Tongue (tissue), 1 donor: ENCODE measurements at regions not wholly inside any gene's neighbourhood (a gene's known extent, or its start where the extent isn't known, plus 50 kb on each side); places are given as distances from the start of the nearest gene placed in this dataset.

Source experiments
- DNase-seq: peaks from one replicate; pipeline ENCODE4 v3.0.0-alpha.2; 2015

- no peak for DNase-seq
Observed at GRCh38 chr3:168888781-168889180, 774.7 kb downstream of the MECOM start.

- DNase-seq: no peak
Observed at GRCh38 chr3:168885028-168885427, 778.5 kb downstream of the MECOM start.

DNA sequence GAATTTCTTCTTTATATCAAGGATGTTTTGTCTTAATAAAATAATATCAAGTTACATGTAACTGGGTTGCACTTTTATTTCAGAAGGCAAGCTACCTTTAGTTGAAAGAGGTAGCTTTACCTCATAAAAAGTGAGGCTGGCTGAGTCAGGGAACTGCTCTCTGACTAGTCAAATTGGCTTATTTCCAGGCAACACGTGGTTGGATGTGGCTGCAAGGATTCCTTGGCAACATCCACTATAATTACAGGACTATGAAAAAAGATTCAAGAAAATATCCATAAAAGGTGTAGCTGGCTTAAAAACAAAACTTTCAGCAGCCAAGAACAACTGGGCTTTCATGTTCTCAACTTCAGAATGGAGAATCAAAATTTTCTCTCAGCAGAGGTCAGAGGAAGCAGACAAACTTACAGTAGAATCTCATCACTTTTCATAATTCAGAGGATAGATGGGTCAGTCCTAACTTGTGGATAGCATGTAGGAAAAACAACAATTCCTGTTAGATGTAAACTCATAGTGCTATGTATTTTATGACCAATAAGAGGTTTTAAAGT, 779.1 kb downstream of the MECOM start:
- peak; percentile 74 for DNase-seq

- no peak for DNase-seq
Observed at GRCh38 chr3:168883145-168883544, 780.4 kb downstream of the MECOM start.

DNA sequence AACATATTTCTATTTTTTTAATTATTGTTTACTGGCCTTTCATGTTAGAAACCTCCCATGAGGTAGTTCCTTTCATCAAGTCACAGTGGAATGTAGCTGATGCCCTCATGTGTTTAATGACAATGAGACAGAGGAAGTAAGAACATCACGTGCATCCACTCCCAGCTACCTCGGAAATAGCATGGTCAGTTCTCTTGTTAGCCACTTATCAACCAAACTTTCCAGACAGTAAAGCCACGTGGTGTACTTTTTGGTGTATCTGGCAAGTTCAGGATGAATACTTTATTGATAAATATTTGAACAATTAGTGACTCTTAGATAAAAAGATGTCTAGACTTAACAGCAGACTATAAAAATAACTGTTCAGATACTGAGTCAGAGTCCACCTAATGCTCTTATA, 781.7 kb downstream of the MECOM start:
- DNase-seq: no peak

GRCh38 chr3:168878655-168879054, 782.9 kb upstream of the GOLIM4 start:
- no peak for DNase-seq

DNA sequence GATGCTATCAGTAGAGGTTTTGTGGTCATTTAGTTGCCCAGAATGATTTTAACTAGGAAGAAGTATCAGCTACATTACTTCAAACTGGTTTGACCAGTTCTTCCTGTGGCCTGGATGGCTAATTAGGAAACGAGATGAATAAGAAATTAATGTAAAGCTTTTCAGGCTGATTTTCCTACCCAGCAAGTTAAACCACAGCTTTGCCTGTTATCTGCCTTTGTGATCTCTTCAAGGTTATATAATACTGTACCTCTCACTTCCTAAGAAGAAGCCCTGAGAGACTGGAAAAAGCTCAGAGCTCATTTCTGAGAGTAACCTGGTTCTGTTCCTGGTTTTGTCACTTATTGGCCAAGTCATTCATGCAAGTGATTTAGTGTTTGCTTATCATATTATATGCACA, 782.2 kb upstream of the GOLIM4 start:
- no peak for DNase-seq

GRCh38 chr3:168876346-168877035, 780.8 kb upstream of the GOLIM4 start:
- no peak for DNase-seq

DNA sequence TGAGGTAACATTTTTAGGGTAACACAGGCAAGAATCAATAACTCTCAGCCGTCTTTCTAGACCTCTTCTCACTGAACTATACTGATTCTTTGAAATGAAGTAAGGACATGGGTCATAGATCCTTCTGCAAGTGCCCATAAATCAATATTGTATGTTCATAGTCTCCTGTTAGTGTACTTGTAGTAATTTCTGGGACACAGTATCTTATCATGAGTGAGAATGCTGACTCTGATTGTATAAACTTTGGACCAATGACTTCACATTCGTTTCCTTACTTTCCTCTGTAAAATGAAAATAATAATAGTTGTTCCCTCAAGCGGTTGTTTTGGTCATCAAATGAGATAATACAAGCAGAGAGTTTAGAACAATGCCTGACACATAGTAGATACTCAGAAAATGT, 777.1 kb upstream of the GOLIM4 start:
- DNase-seq: no peak

- DNase-seq: no peak
Observed at GRCh38 chr3:168870892-168871291, 775.2 kb upstream of the GOLIM4 start.

- peak; percentile 60 for DNase-seq
Observed at GRCh38 chr3:168865022-168865551, 769.4 kb upstream of the GOLIM4 start.

DNA sequence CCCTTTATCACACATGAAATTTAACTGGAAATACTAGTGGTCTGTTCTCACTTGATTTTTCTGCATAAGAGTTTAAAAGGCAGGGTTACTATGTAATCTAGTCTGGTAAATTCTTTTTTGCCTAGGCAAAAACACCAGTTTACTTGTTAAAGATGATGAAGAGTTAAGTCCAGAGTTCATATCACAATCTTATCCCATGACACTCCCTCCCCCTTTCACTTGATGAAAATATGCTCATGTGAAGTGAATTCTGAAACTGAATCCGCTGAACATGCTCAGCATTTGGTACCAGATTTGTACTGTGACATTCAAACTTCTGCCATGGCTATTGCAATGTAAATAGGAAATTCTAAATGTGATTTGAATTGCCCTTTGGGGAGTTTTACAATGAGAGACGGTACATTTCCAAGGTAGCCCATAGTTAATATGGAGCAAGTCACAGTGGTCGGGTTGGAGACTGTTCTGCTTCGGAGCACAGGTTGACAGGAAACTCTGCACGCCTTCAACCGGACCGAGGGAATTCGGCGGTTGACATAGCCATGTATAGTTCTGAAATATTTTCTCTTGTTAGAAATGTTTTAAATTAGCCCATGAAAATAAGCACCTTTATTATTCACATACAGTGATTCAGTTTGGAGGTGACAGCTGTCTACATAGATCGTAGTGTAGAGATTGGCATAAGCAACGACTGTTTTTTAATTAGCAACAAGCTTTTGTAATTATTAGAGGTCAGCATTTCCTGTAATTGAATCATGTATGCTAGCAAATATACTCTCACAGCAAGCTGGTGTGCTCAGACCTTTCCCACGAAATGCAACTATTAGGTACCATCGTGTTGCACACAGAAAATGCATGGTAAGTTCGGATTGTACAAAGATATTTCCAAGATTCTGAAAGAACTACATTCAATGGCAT, 768.6 kb upstream of the GOLIM4 start:
- no peak for DNase-seq

DNA sequence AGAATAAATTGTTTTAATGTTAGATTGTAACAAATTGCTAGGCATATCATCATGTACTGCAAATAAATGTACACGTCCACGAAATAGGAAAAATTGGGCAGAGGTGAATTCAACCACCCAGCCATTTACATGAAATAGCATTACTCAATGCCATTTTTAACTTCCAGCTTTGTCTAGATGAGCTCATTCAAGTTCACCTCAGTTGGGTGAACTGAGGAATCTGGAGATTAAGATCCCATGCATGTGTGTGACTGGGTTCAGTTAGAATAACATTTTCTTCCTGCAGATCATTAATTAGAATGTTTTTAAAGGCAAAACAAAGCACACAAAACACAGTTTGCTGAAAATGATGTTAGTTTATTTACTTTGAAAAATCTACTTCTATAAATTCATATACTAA, 767.8 kb upstream of the GOLIM4 start:
- no peak for DNase-seq

DNA sequence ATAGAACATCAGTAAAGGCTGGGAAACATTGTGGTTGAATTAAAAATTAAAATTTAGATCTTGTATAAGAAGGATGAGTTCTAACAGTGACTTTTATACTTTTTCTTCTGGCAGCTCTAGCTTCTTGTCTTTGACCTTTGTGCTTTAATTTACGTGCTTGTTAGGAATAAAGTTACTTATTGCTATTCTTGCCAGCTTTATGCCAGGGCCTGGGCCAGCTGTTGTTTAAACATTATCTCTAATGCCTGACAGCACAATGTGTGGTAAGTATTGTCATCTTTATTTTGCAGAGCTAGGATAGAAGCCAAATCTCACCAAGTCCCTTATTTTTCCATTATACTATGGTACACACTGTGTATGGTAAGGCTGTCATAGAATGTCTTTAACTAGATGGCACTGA, 766.7 kb upstream of the GOLIM4 start:
- DNase-seq: peak; percentile 35

DNA sequence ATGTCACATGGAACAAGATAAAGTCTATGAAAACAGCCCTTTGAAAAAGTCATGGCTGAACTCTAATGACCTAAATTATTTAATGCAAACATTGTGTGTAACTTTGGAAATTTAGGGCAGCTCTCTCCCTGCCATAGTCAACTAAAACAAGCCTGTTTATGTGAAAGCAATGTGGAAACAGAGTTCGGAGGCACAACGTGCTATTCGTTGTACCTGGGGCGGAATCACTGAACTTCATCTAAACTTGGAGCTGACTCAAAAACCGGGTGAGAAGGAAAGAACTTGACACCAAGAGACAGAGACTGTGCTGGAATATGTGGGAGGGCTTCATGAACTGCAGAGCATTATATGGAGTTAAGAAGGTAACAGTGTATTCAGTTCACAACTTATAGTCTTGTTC, 764.9 kb upstream of the GOLIM4 start:
- no peak for DNase-seq

GRCh38 chr3:168860028-168860427, 764.3 kb upstream of the GOLIM4 start:
- no peak for DNase-seq

- DNase-seq: no peak
Observed at GRCh38 chr3:168859574-168859973, 763.9 kb upstream of the GOLIM4 start.

- no peak for DNase-seq
Observed at GRCh38 chr3:168859143-168859542, 763.4 kb upstream of the GOLIM4 start.

DNA sequence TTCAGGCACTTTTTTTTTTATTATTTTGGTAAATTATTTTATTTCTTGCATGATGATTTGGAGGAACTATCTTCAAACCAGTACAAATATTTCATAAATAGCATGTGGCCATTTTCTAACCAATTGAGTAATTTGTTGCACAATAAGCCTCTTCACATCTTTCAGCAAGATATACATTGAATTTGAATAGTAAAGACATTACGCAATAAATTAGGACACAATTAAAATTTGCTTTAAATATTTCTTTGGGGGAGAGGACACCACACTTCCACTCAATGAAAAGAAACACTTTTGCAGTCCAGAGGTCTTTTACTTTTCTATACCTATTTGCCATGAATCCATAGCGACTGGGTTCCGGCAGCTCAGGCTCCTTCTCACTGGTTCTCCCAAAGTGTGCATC, 762.6 kb upstream of the GOLIM4 start:
- no peak for DNase-seq

- DNase-seq: no peak
Observed at GRCh38 chr3:168850109-168850508, 754.4 kb upstream of the GOLIM4 start.

GRCh38 chr3:168847291-168847883, 751.7 kb upstream of the GOLIM4 start:
- peak; percentile 74 for DNase-seq

- no peak for DNase-seq
Observed at GRCh38 chr3:168844894-168845482, 749.3 kb upstream of the GOLIM4 start.
